ENCODE measurements at regions not wholly inside any gene's neighbourhood (a gene's known extent, or its start where the extent isn't known, plus 50 kb on each side); places are given as distances from the start of the nearest gene placed in this dataset.

DNA sequence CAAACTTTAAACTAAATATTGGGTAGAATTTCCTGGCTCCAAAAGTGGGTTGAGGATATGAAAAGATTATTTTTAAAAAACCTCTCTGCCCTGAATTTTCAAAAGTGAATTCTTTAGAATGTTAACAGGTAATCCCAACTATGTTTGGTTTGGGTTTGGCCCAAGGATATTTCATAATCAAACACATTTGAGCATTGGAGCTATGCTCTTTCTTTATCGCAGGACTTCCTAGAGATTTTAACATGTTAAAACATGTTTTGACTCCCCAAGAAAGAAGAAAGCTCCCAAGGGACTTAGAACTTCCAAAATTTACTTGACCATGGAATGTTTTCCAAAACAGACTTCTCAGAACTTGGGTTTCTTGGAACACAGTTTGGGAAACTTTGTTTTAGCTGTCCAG, 75.6 kb upstream of the SYNPR start:
- no peak overlapping the region for H3K4me3 ChIP-seq (ENCODE audit: low read depth, low read length)
- DNase-seq (ENCODE audit: low read depth): no peak
- TF ChIP-seq, protein P1, sequence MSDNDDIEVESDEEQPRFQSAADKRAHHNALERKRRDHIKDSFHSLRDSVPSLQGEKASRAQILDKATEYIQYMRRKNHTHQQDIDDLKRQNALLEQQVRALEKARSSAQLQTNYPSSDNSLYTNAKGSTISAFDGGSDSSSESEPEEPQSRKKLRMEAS (IDR thresholded peaks at IDR 0.05; ENCODE audit: low read depth, low read length): no peak
- TF ChIP-seq, protein P2, sequence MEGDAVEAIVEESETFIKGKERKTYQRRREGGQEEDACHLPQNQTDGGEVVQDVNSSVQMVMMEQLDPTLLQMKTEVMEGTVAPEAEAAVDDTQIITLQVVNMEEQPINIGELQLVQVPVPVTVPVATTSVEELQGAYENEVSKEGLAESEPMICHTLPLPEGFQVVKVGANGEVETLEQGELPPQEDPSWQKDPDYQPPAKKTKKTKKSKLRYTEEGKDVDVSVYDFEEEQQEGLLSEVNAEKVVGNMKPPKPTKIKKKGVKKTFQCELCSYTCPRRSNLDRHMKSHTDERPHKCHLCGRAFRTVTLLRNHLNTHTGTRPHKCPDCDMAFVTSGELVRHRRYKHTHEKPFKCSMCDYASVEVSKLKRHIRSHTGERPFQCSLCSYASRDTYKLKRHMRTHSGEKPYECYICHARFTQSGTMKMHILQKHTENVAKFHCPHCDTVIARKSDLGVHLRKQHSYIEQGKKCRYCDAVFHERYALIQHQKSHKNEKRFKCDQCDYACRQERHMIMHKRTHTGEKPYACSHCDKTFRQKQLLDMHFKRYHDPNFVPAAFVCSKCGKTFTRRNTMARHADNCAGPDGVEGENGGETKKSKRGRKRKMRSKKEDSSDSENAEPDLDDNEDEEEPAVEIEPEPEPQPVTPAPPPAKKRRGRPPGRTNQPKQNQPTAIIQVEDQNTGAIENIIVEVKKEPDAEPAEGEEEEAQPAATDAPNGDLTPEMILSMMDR (IDR thresholded peaks at IDR 0.05; ENCODE audit: low read depth, low read length): no peak
- TF ChIP-seq POLR2A (IDR thresholded peaks at IDR 0.05; ENCODE audit: extremely low read depth, insufficient read length) (no peak), MYC (IDR thresholded peaks at IDR 0.05; ENCODE audit: low read depth, low read length) (no peak)

DNA sequence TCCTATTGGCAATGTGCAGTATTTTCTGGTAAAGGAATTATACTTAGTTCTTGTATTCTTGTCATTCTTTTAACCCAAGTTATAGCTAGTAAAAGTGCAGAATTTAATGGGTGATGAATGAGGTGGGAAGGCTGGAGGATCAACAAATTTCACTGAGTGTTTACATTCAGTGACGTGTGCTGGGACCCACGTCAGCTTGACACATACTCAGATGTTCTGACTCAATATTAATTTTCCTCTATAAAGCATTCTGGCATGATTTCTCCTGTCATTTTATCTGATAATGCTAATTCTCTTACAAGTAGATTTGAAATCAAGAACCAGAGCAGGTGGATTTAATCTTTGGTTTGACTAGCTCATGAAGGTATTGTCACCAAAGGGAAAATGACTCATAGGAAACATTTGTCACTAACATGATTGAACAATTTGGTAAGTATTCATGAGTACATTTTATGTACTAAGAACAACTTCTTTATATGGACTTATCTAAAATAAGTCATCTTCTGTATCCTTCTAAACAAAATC, 71.0 kb upstream of the SYNPR start:
- H3K4me3 ChIP-seq (ENCODE audit: low read depth, low read length): no peak overlapping the region
- TF ChIP-seq POLR2A (IDR thresholded peaks at IDR 0.05; ENCODE audit: extremely low read depth, insufficient read length) (no peak), MYC (IDR thresholded peaks at IDR 0.05; ENCODE audit: low read depth, low read length) (no peak)
- TF ChIP-seq, protein P1 (IDR thresholded peaks at IDR 0.05; ENCODE audit: low read depth, low read length): no peak
- TF ChIP-seq, protein P2 (IDR thresholded peaks at IDR 0.05; ENCODE audit: low read depth, low read length): no peak
- DNase-seq (ENCODE audit: low read depth): no peak

DNA sequence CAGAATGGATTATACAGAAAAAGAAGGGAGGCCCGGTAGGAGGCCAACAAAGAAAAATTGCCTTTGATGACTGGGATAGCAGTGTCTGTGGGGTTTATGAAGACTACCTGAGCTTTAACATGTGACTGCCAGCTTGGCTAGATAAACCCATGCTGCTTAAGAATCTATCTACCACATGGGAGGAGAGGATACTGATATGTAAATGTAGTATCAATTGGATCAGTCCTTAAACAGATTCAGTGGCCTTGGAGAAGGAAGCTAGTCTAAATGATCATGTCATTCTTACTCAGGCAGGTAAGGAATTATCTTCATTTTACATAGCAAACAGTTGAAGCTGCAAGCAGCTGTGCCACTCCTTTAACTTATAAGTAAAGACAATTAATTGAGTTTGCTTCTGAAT, 50.0 kb upstream of the SYNPR start:
- H3K4me3 ChIP-seq (ENCODE audit: low read depth, low read length): no peak overlapping the region
- TF ChIP-seq, protein P1 (IDR thresholded peaks at IDR 0.05; ENCODE audit: low read depth, low read length): no peak
- TF ChIP-seq MYC (IDR thresholded peaks at IDR 0.05; ENCODE audit: low read depth, low read length): no peak
- TF ChIP-seq, protein P2 (IDR thresholded peaks at IDR 0.05; ENCODE audit: low read depth, low read length): no peak
- TF ChIP-seq POLR2A (IDR thresholded peaks at IDR 0.05; ENCODE audit: extremely low read depth, insufficient read length): no peak
- no peak for DNase-seq (ENCODE audit: low read depth)

Measured in NB4 (cell line).